Small intestine (tissue), 7 donors: ENCODE measurements at regions not wholly inside any gene's neighbourhood (a gene's known extent, or its start where the extent isn't known, plus 50 kb on each side); places are given as distances from the start of the nearest gene placed in this dataset.
A peak's percentile ranks its signal among the peaks of the same experiment; 100 is the strongest.
"Not testable (repeated sequence)": the region's sequence is repeated elsewhere in the genome, so short reads cannot be mapped to it uniquely, and the experiment has no call there.

Experiments
- DNase-seq, 2 donors: peaks; one replicate each; pipeline versions ENCODE4 v3.0.0 to v3.0.0-alpha.2; 2013
- FAIRE-seq: peaks from 2 replicates; lab custom pipeline; 2012; peaks lifted over from hg19 to GRCh38; lab: Jason Lieb, UNC
- H3K27ac ChIP-seq, 3 donors: one replicate each; pipeline ENCODE4 v1.5.1; 2013; ENCODE audit warnings: low read length in 2 of 3, mild to moderate bottlenecking in 2 of 3, control low read depth in 1 of 3, inconsistent platforms in 1 of 3, low read depth in 1 of 3, moderate library complexity in 1 of 3
- H3K27me3 ChIP-seq, 3 donors: one replicate each; pipeline ENCODE4 v1.6.1; 2013; ENCODE audit warnings: low read length in 3 of 3, inconsistent platforms in 1 of 3; ENCODE audit not compliant: control insufficient read depth in 3 of 3, insufficient read depth in 3 of 3
- H3K36me3 ChIP-seq, 3 donors: one replicate each; pipeline ENCODE4 v1.6.1; 2013; ENCODE audit warnings: low read length in 3 of 3, inconsistent platforms in 1 of 3, low read depth in 1 of 3, mild to moderate bottlenecking in 1 of 3, moderate library complexity in 1 of 3; ENCODE audit not compliant: control insufficient read depth in 3 of 3, insufficient read depth in 2 of 3
- H3K4me1 ChIP-seq, 3 donors: one replicate each; pipeline ENCODE4 v1.6.1; 2013; ENCODE audit warnings: low read length in 2 of 3, inconsistent platforms in 1 of 3, low read depth in 1 of 3, mild to moderate bottlenecking in 1 of 3, moderate library complexity in 1 of 3; ENCODE audit not compliant: control insufficient read depth in 3 of 3, insufficient read depth in 2 of 3
- H3K4me3 ChIP-seq, 3 donors: one replicate each; pipeline ENCODE4 v1.5.1; 2013; ENCODE audit warnings: low read length in 3 of 3, control low read depth in 1 of 3, inconsistent platforms in 1 of 3, low read depth in 1 of 3, mild to moderate bottlenecking in 1 of 3, moderate library complexity in 1 of 3
- H3K9me3 ChIP-seq, 2 donors: one replicate each; pipeline ENCODE4 v1.6.1; 2013; ENCODE audit warnings: low read depth in 1 of 2, low read length in 1 of 2; ENCODE audit not compliant: control insufficient read depth in 2 of 2, insufficient read depth in 1 of 2
- WGBS, 3 donors: extraction: QIAGEN DNeasy Blood & Tissue Kit; methylation state at CpG; one replicate each; pipeline ENCODE4 v1.1.7; 2013; 5-methylcytosine and 5-hydroxymethylcytosine counted together
- donor health status: healthy with polysubstance abuse.
- donor health status: control.
- donor health status: control.
- donor health status: Bipolar disorder and iron deficiency.
- donor health status: healthy.

- 56 to 73% (median 66%) methylated on average over 9 of the region's 9 CpGs for WGBS, 3 donors
- Histone ChIP-seq H3K4me3 (no peak overlapping the region), H3K27ac (no peak overlapping the region), H3K9me3 (peaks cover 0 to under 1% of the 10 kb centered on the region in 2 donors), H3K4me1 (no peaks in the 10 kb centered on the region), H3K27me3 (no peaks in the 10 kb centered on the region), H3K36me3 (no peaks in the 10 kb centered on the region)
- no peak for DNase-seq
- FAIRE-seq, result no peak
Measured at GRCh38 chr5:129249886-129250285, 155.3 kb downstream of the ISOC1 start.

GRCh38 chr5:129271308-129271707, 176.8 kb downstream of the ISOC1 start:
- Histone ChIP-seq H3K9me3 (no peaks in the 10 kb centered on the region), H3K27me3 (no peaks in the 10 kb centered on the region), H3K4me1 (no peaks in the 10 kb centered on the region), H3K36me3 (no peaks in the 10 kb centered on the region), H3K4me3 (no peak overlapping the region), H3K27ac (no peak overlapping the region)
- WGBS, 3 donors, result 36 to 52% (median 51%) methylated on average over 2 of the region's 2 CpGs
- DNase-seq (peak in 1 of 2 donors; percentile 1), FAIRE-seq (no peak)

GRCh38 chr5:129284010-129284409, 176.1 kb upstream of the ADAMTS19 start:
- Histone ChIP-seq H3K9me3 (no peaks in the 10 kb centered on the region), H3K27me3 (no peaks in the 10 kb centered on the region), H3K36me3 (no peaks in the 10 kb centered on the region), H3K4me3 (no peak overlapping the region), H3K27ac (no peak overlapping the region), H3K4me1 (no peaks in the 10 kb centered on the region)
- DNase-seq (no peak), FAIRE-seq (peak; percentile 98)
- WGBS, 3 donors, result 95 to 98% (median 97%) methylated on average over 2 of the region's 2 CpGs

- WGBS, 3 donors, result 74 to 80% (median 76%) methylated on average over 5 of the region's 5 CpGs
- H3K36me3 ChIP-seq, H3K27ac ChIP-seq, DNase-seq, FAIRE-seq, H3K9me3 ChIP-seq, H3K4me3 ChIP-seq, H3K4me1 ChIP-seq, H3K27me3 ChIP-seq: not testable (repeated sequence)
Measured at GRCh38 chr5:129294216-129294615, 165.9 kb upstream of the ADAMTS19 start.

GRCh38 chr5:129306725-129307124, 153.4 kb upstream of the ADAMTS19 start:
- Histone ChIP-seq H3K9me3 (peaks cover 0 to 18% of the 10 kb centered on the region in 2 donors), H3K27ac (no peak overlapping the region), H3K4me3 (no peak overlapping the region), H3K36me3 (no peaks in the 10 kb centered on the region), H3K4me1 (no peaks in the 10 kb centered on the region), H3K27me3 (no peaks in the 10 kb centered on the region)
- WGBS, 3 donors, result 89 to 90% (median 90%) methylated on average over 6 of the region's 6 CpGs
- no peak for FAIRE-seq
- no peak for DNase-seq

GRCh38 chr5:129322968-129323367, 137.1 kb upstream of the ADAMTS19 start:
- Histone ChIP-seq H3K36me3 (no peaks in the 10 kb centered on the region), H3K27ac (no peak overlapping the region), H3K27me3 (no peaks in the 10 kb centered on the region), H3K4me3 (no peak overlapping the region), H3K9me3 (peaks cover 0 to 11% of the 10 kb centered on the region in 2 donors), H3K4me1 (no peaks in the 10 kb centered on the region)
- FAIRE-seq, result no peak
- 79 to 85% (median 79%) methylated on average over 3 of the region's 3 CpGs for WGBS, 3 donors
- no peak for DNase-seq

GRCh38 chr5:129341306-129341705, 118.8 kb upstream of the ADAMTS19 start:
- DNase-seq (no peak), FAIRE-seq (no peak)
- H3K36me3 ChIP-seq, result no peaks in the 10 kb centered on the region
- H3K4me3 ChIP-seq, result no peak overlapping the region
- H3K27ac ChIP-seq, result no peak overlapping the region
- H3K4me1 ChIP-seq, result no peaks in the 10 kb centered on the region
- no peaks in the 10 kb centered on the region for H3K27me3 ChIP-seq
- H3K9me3 ChIP-seq, result no peaks in the 10 kb centered on the region
- WGBS, 3 donors, result 52 to 82% (median 78%) methylated on average over 1 of the region's 1 CpG

- Histone ChIP-seq H3K36me3 (no peaks in the 10 kb centered on the region), H3K9me3 (no peaks in the 10 kb centered on the region)
- no peak for FAIRE-seq
Measured at GRCh38 chr5:129342796-129343195, 117.3 kb upstream of the ADAMTS19 start.

GRCh38 chr5:129345213-129345924, 114.7 kb upstream of the ADAMTS19 start:
- H3K36me3 ChIP-seq, result no peaks in the 10 kb centered on the region
- H3K4me3 ChIP-seq, result no peak overlapping the region
- H3K4me1 ChIP-seq, result no peaks in the 10 kb centered on the region
- FAIRE-seq (no peak), DNase-seq (no peak)
- H3K9me3 ChIP-seq, result no peaks in the 10 kb centered on the region
- 12 to 26% (median 26%) methylated on average over 3 to 4 of the region's 4 CpGs for WGBS, 3 donors
- no peak overlapping the region for H3K27ac ChIP-seq
- no peaks in the 10 kb centered on the region for H3K27me3 ChIP-seq

More at GRCh38 chr5:129342796-129343195, 117.3 kb upstream of the ADAMTS19 start:
- no peak overlapping the region for H3K27ac ChIP-seq
- no peaks in the 10 kb centered on the region for H3K27me3 ChIP-seq
- no peak for DNase-seq
- H3K4me3 ChIP-seq, result no peak overlapping the region
- no peaks in the 10 kb centered on the region for H3K4me1 ChIP-seq
